K562 (cell line): ENCODE measurements at regions not wholly inside any gene's neighbourhood (a gene's known extent, or its start where the extent isn't known, plus 50 kb on each side); places are given as distances from the start of the nearest gene placed in this dataset.

Experiments
- ATAC-seq: fragments of 200-7000 bp; cut with Tn5 transposase; 3 replicates; pipeline ENCODE4 v1.9.1; 2020; ENCODE audit warnings: moderate library complexity
- BruUV-seq: library from RNA; stranded (reverse); fragments of 400-500 nt; replicated peaks from 2 replicates; lab custom pipeline; 2021; lab: Mats Ljungman, UMichigan
- CTCF ChIA-PET: fragments of 300-600 bp; formaldehyde crosslinking; extraction: SDS; loops from one replicate; lab custom pipeline; 2021; ENCODE audit warnings: low intra/inter-chr PET ratio; lab: Yijun Ruan, JAX
- POLR2A ChIA-PET: fragments of 300-600, 350-650 bp; sonication (Branson Sonifier 250); formaldehyde crosslinking; extraction: SDS; loops from one replicate; lab custom pipeline; 2021; ENCODE audit warnings: antibody characterized with exemption, inconsistent platforms; lab: Yijun Ruan, JAX
- DNase-seq, 4 experiments: peaks; one replicate each; pipeline versions ENCODE4 v3.0.0 to v3.0.0-alpha.2; 2011 to 2018; ENCODE audit warnings: low spot score in 3 of 4, mixed read lengths in 3 of 4; ENCODE audit errors: extremely low read depth in 1 of 4
- FAIRE-seq: peaks from 2 replicates; lab custom pipeline; 2011; peaks lifted over from hg19 to GRCh38; lab: Jason Lieb, UNC
- H2AFZ ChIP-seq: 2 replicates; pipeline ENCODE4 v1.6.0; 2011; ENCODE audit warnings: low read depth, low read length, control low read depth, inconsistent platforms
- H3K27ac ChIP-seq: fragments of 200-600 bp; 3 replicates; pipeline ENCODE4 v1.8.0; 2011; ENCODE audit warnings: low read depth, mild to moderate bottlenecking, control low read depth, inconsistent platforms, low read length, moderate library complexity, mixed read lengths; ENCODE audit errors: extremely low read depth
- H3K27me3 ChIP-seq, 2 experiments: fragments of 300-600 bp in 1 of 2; 2 replicates in 1 of 2; 3 replicates in 1 of 2; pipeline versions ENCODE4 v1.6.0 to v1.8.0; 2011; ENCODE audit warnings: inconsistent platforms in 2 of 2, low read length in 2 of 2, mild to moderate bottlenecking in 1 of 2, mixed read lengths in 1 of 2, moderate library complexity in 1 of 2; ENCODE audit not compliant: control insufficient read depth in 2 of 2, insufficient read depth in 2 of 2
- H3K36me3 ChIP-seq: fragments of 300-600 bp; 3 replicates; pipeline ENCODE4 v1.8.0; 2011; ENCODE audit warnings: mild to moderate bottlenecking, low read length, inconsistent platforms; ENCODE audit not compliant: control insufficient read depth, insufficient read depth
- H3K4me1 ChIP-seq, 2 experiments: fragments of 200-600 bp in 1 of 2; replicated peaks in 1 of 2; 2 replicates in 1 of 2; 3 replicates in 1 of 2; pipeline versions ENCODE4 v1.5.1 to v1.8.0; 2011; ENCODE audit warnings: inconsistent platforms in 2 of 2, low read length in 2 of 2, mild to moderate bottlenecking in 1 of 2, mixed read lengths in 1 of 2, moderate library complexity in 1 of 2; ENCODE audit not compliant: control insufficient read depth in 2 of 2, insufficient read depth in 2 of 2
- H3K4me2 ChIP-seq: 2 replicates; pipeline ENCODE4 v1.6.1; 2011; ENCODE audit warnings: low read length, control low read depth, inconsistent platforms, mixed read lengths; ENCODE audit not compliant: insufficient read depth
- H3K4me3 ChIP-seq: fragments of 200-600 bp; sonication (generic), shearing (Covaris generic); 2 replicates; pipeline ENCODE4 v1.5.1; 2016; ENCODE audit warnings: control low read depth, inconsistent platforms
- H3K79me2 ChIP-seq: fragments of 200-600 bp; 3 replicates; pipeline ENCODE4 v1.8.0; 2011; ENCODE audit warnings: low read length, inconsistent platforms; ENCODE audit not compliant: control insufficient read depth, insufficient read depth
- H3K9ac ChIP-seq, 2 experiments: 2 replicates each; pipeline versions ENCODE4 v1.6.0 to v1.6.1; 2011; ENCODE audit warnings: low read depth in 2 of 2, low read length in 2 of 2, control low read depth in 1 of 2, inconsistent platforms in 1 of 2, mild to moderate bottlenecking in 1 of 2, mixed read lengths in 1 of 2; ENCODE audit not compliant: insufficient read depth in 1 of 2
- H3K9me1 ChIP-seq: one replicate; pipeline ENCODE4 v1.6.0; 2011; ENCODE audit warnings: inconsistent platforms, mild to moderate bottlenecking, low read length, moderate library complexity; ENCODE audit not compliant: control insufficient read depth, insufficient read depth
- H3K9me3 ChIP-seq: replicated peaks from 2 replicates; pipeline ENCODE4 v1.5.1; 2011; ENCODE audit warnings: low read depth, low read length, inconsistent platforms; ENCODE audit not compliant: control insufficient read depth, insufficient read depth
- H4K20me1 ChIP-seq: replicated peaks from 2 replicates; pipeline ENCODE4 v1.6.1; 2011; ENCODE audit warnings: low read length, inconsistent platforms, mixed read lengths; ENCODE audit not compliant: control insufficient read depth, insufficient read depth
- CBX2 ChIP-seq: fragments of 200-600 bp; sonication (generic); IDR thresholded peaks from one replicate; pipeline ENCODE4 v1.6.1; 2012; ENCODE audit warnings: mild to moderate bottlenecking, low read length, inconsistent platforms; ENCODE audit not compliant: insufficient read depth, poor library complexity, severe bottlenecking
- E4F1 ChIP-seq: fragments of 250-450 bp; sonication (Bioruptor Pico); IDR thresholded peaks from 2 replicates; pipeline ENCODE4 v1.5.0; 2021; ENCODE audit warnings: mild to moderate bottlenecking, borderline replicate concordance
- FOXO4 ChIP-seq: fragments of 450-650 bp; formaldehyde crosslinking; IDR thresholded peaks from 2 replicates; pipeline ENCODE4 v1.4.0; 2020; ENCODE audit warnings: mild to moderate bottlenecking, moderate library complexity
- IFI16 ChIP-seq: fragments of 250-450 bp; sonication (Bioruptor Pico); IDR thresholded peaks from 2 replicates; pipeline ENCODE4 v2.1.2; 2022; ENCODE audit warnings: mild to moderate bottlenecking, inconsistent platforms
- IRF9 ChIP-seq: fragments of 450-650 bp; IDR thresholded peaks from 2 replicates; pipeline ENCODE4 v1.6.1; 2016; ENCODE audit warnings: missing biosample characterization, missing genetic modification characterization
- NFIC ChIP-seq: fragments of 450-650 bp; IDR thresholded peaks from 2 replicates; pipeline ENCODE4 v1.6.1; 2017; ENCODE audit warnings: mild to moderate bottlenecking, inconsistent platforms
- SMAD2 ChIP-seq: fragments of 150-350 bp; IDR thresholded peaks from 2 replicates; pipeline ENCODE4 v1.6.1; 2014; ENCODE audit warnings: low read depth, mild to moderate bottlenecking, low read length
- SRF ChIP-seq, 2 experiments: fragments of 250-450, 450-650 bp in 1 of 2; sonication (Bioruptor Pico) in 1 of 2; sonication (generic) in 1 of 2; formaldehyde crosslinking; IDR thresholded peaks; 2 replicates each; pipeline versions ENCODE4 v1.5.0 to v1.5.1; 2020 to 2022; ENCODE audit warnings: mild to moderate bottlenecking in 1 of 2, missing genetic modification reagents in 1 of 2
- TEAD1 ChIP-seq, 2 experiments: fragments of 450-650 bp in 1 of 2; sonication (generic) in 1 of 2; formaldehyde crosslinking; IDR thresholded peaks; 2 replicates each; pipeline versions ENCODE4 v1.4.0 to v1.8.0; 2020 to 2022; ENCODE audit warnings: mild to moderate bottlenecking in 2 of 2, missing genetic modification reagents in 1 of 2
- WGBS: fragments of 100-300 bp; shearing (Covaris generic); methylation state at CpG from one replicate; pipeline ENCODE4 v1.1.6; 2016; ENCODE audit warnings: low coverage, mixed read lengths; ENCODE audit not compliant: insufficient coverage; ENCODE audit errors: missing lambda C conversion rate; 5-methylcytosine and 5-hydroxymethylcytosine counted together
- in situ Hi-C: fragments of 300-500 bp; cut with MboI; formaldehyde crosslinking; loops from 4 replicates; pipeline ENCODE4 v1.15.0; 2018; ENCODE audit warnings: inconsistent platforms, mixed read lengths
- intact Hi-C: fragments of 100-400 bp; cut with micrococcal nuclease; formaldehyde crosslinking; loops from 2 replicates; pipeline ENCODE4 v1.14.2; 2022

- ChIA-PET POLR2A (no interaction called here), CTCF (no interaction called here)
- Histone ChIP-seq H3K79me2 (no peaks in the 10 kb centered on the region), H3K36me3 (no peaks in the 10 kb centered on the region), H3K4me2 (no peak overlapping the region), H3K9me3 (no peaks in the 10 kb centered on the region), H4K20me1 (no peaks in the 10 kb centered on the region), H3K27ac (no peak overlapping the region), H3K4me3 (no peak overlapping the region), H3K27me3 (peaks cover 6 to 9% of the 10 kb centered on the region in 2 experiments), H3K4me1 (no peaks in the 10 kb centered on the region), H3K9me1 (no peaks in the 10 kb centered on the region), H2AFZ (no peak overlapping the region), H3K9ac (no peak overlapping the region)
- in situ Hi-C loops (no loop called here), intact Hi-C loops (no loop called here)
- DNase-seq (no peak), FAIRE-seq (no peak), ATAC-seq (no peak)
- TF ChIP-seq TEAD1 (CRISPR knock-in tag; IDR thresholded peaks at IDR 0.05) (no peak), IRF9 (tag) (0 out of 2 replicates have a peak, but pooled peaks have one; percentile 14)
- WGBS = 0% methylated on average over 1 of the region's 2 CpGs
- BruUV-seq = no TSS peak
These were observed 94.4 kb upstream of the SFMBT2 start for GRCh38 chr10:7505196-7505595.

- peaks cover 9 to 18% of the 10 kb centered on the region in 2 experiments for H3K27me3 ChIP-seq
- no peaks in the 10 kb centered on the region for H3K36me3 ChIP-seq
- H3K9me1 ChIP-seq = no peaks in the 10 kb centered on the region
- DNase-seq = no peak
- in situ Hi-C loops (no loop called here), intact Hi-C loops (no loop called here)
- ATAC-seq = no peak
- BruUV-seq = no TSS peak
- WGBS = 0% methylated on average over 4 of the region's 4 CpGs
- H4K20me1 ChIP-seq = no peaks in the 10 kb centered on the region
- no peak for FAIRE-seq
- no peak overlapping the region for H3K27ac ChIP-seq
- ChIA-PET POLR2A (no interaction called here), CTCF (no interaction called here)
- no peaks in the 10 kb centered on the region for H3K9me3 ChIP-seq
- H3K79me2 ChIP-seq = no peaks in the 10 kb centered on the region
- no peaks in the 10 kb centered on the region for H3K4me1 ChIP-seq
- no peak overlapping the region for H3K9ac ChIP-seq
- H3K4me3 ChIP-seq = no peak overlapping the region
- H2AFZ ChIP-seq = no peak overlapping the region
- H3K4me2 ChIP-seq = no peak overlapping the region
- no peak for TF ChIP-seq FOXO4
- TF ChIP-seq IFI16 = no peak
- TF ChIP-seq E4F1 = no peak
- TF ChIP-seq CBX2 = no peak
- TF ChIP-seq NFIC = no peak
- TF ChIP-seq SMAD2 = no peak
- TF ChIP-seq SRF (CRISPR knock-in tag; IDR thresholded peaks at IDR 0.05) = no peak
These were observed 92.4 kb upstream of the SFMBT2 start for GRCh38 chr10:7503190-7503589.
